H1 (cell line): ENCODE measurements at regions not wholly inside any gene's neighbourhood (a gene's known extent, or its start where the extent isn't known, plus 50 kb on each side); places are given as distances from the start of the nearest gene placed in this dataset.

Experiments used
- CTCF ChIA-PET: fragments of 300-600 bp; sonication (Branson Sonifier 250); formaldehyde crosslinking; loops from one replicate; lab custom pipeline; 2021; ENCODE audit not compliant: partially characterized antibody; lab: Charles Lee
- POLR2A ChIA-PET: fragments of 300-600 bp; sonication (Branson Sonifier 250); formaldehyde crosslinking; loops from one replicate; lab custom pipeline; 2021; ENCODE audit warnings: inconsistent platforms; ENCODE audit not compliant: partially characterized antibody; lab: Charles Lee
- DNase-seq, 2 experiments: peaks; one replicate each; pipeline versions ENCODE4 v3.0.0 to v3.0.0-alpha.2; 2010 to 2022; ENCODE audit warnings: low spot score in 2 of 2, low read depth in 1 of 2, mixed read lengths in 1 of 2
- FAIRE-seq: peaks from 2 replicates; lab custom pipeline; 2011; peaks lifted over from hg19 to GRCh38; lab: Jason Lieb, UNC
- H2AFZ ChIP-seq: 2 replicates; pipeline ENCODE4 v1.8.1; 2012; ENCODE audit warnings: low read length, inconsistent platforms
- H2AK5ac ChIP-seq: 2 replicates; pipeline ENCODE4 v1.6.1; 2013; ENCODE audit warnings: low read depth, low read length
- H2BK120ac ChIP-seq: replicated peaks from 2 replicates; pipeline ENCODE3; 2013; ENCODE audit warnings: low read depth, low read length, inconsistent platforms
- H2BK12ac ChIP-seq: 2 replicates; pipeline ENCODE4 v1.6.1; 2013; ENCODE audit warnings: low read depth, low read length
- H2BK15ac ChIP-seq: 2 replicates; pipeline ENCODE4 v1.6.1; 2013; ENCODE audit warnings: low read length
- H2BK20ac ChIP-seq: 2 replicates; pipeline ENCODE4 v1.6.1; 2013; ENCODE audit warnings: low read length
- H2BK5ac ChIP-seq: 2 replicates; pipeline ENCODE4 v1.6.1; 2013; ENCODE audit warnings: low read depth, low read length
- H3K14ac ChIP-seq: 2 replicates; pipeline ENCODE4 v1.6.1; 2013; ENCODE audit warnings: inconsistent platforms; ENCODE audit not compliant: insufficient read length
- H3K18ac ChIP-seq: 2 replicates; pipeline ENCODE4 v1.6.1; 2013; ENCODE audit warnings: low read length; ENCODE audit errors: extremely low read depth
- H3K23ac ChIP-seq: 2 replicates; pipeline ENCODE4 v1.6.1; 2013; ENCODE audit warnings: inconsistent platforms; ENCODE audit not compliant: insufficient read length
- H3K23me2 ChIP-seq: 2 replicates; pipeline ENCODE4 v1.6.1; 2013; ENCODE audit warnings: low read depth, low read length
- H3K27ac ChIP-seq: 2 replicates; pipeline ENCODE4 v1.6.1; 2011; ENCODE audit warnings: low read depth, low read length, inconsistent platforms
- H3K27me3 ChIP-seq, 4 experiments: replicated peaks in 1 of 4; 1 replicate in 1 of 4; 2 replicates in 3 of 4; pipeline versions ENCODE4 v1.6.1 to v1.8.1; 2011 to 2013; ENCODE audit warnings: low read length in 3 of 4, mild to moderate bottlenecking in 3 of 4, inconsistent platforms in 2 of 4, mixed read lengths in 2 of 4, moderate library complexity in 1 of 4; ENCODE audit not compliant: control insufficient read depth in 3 of 4, insufficient read depth in 3 of 4; ENCODE audit errors: extremely low read depth in 1 of 4
- H3K36me3 ChIP-seq, 4 experiments: 2 replicates each; pipeline versions ENCODE4 v1.6.1 to v1.8.1; 2011 to 2013; ENCODE audit warnings: mild to moderate bottlenecking in 4 of 4, low read length in 3 of 4, moderate library complexity in 2 of 4, control low read depth in 1 of 4, inconsistent platforms in 1 of 4; ENCODE audit not compliant: insufficient read depth in 4 of 4, control insufficient read depth in 2 of 4
- H3K4ac ChIP-seq: replicated peaks from 2 replicates; pipeline ENCODE3; 2013; ENCODE audit warnings: low read length, low read depth, mixed read lengths, inconsistent platforms; ENCODE audit not compliant: insufficient read length
- H3K4me1 ChIP-seq, 4 experiments: replicated peaks in 1 of 4; 1 replicate in 1 of 4; 2 replicates in 3 of 4; pipeline versions ENCODE4 v1.6.1 to v1.8.1; 2011 to 2013; ENCODE audit warnings: low read length in 3 of 4, inconsistent platforms in 2 of 4, mixed read lengths in 1 of 4; ENCODE audit not compliant: insufficient read depth in 4 of 4, control insufficient read depth in 3 of 4
- H3K4me2 ChIP-seq, 2 experiments: 2 replicates each; pipeline versions ENCODE4 v1.6.1 to v1.8.1; 2011 to 2013; ENCODE audit warnings: low read depth in 2 of 2, low read length in 2 of 2, control low read depth in 1 of 2, inconsistent platforms in 1 of 2, mild to moderate bottlenecking in 1 of 2; ENCODE audit not compliant: insufficient read depth in 1 of 2
- H3K4me3 ChIP-seq, 4 experiments: fragments of 200-600, 300-600 bp in 1 of 4; sonication (generic), shearing (Covaris generic), sonication (Bioruptor Twin) in 1 of 4; 2 replicates each; pipeline versions ENCODE4 v1.5.1 to v1.8.1; 2011 to 2016; ENCODE audit warnings: low read length in 4 of 4, low read depth in 3 of 4, control low read depth in 2 of 4, inconsistent platforms in 2 of 4, mild to moderate bottlenecking in 2 of 4, mixed read lengths in 1 of 4, moderate library complexity in 1 of 4; ENCODE audit not compliant: insufficient read depth in 2 of 4; ENCODE audit errors: extremely low read depth in 1 of 4
- H3K56ac ChIP-seq: replicated peaks from 2 replicates; pipeline ENCODE3; 2013; ENCODE audit warnings: low read depth, mild to moderate bottlenecking, mixed read lengths, low read length, inconsistent platforms; ENCODE audit not compliant: insufficient read length
- H3K79me1 ChIP-seq: 2 replicates; pipeline ENCODE4 v1.6.1; 2013; ENCODE audit warnings: low read depth, low read length, control low read depth
- H3K79me2 ChIP-seq, 2 experiments: 2 replicates each; pipeline versions ENCODE4 v1.6.1 to v1.8.1; 2012 to 2013; ENCODE audit warnings: low read length in 2 of 2, mild to moderate bottlenecking in 2 of 2, inconsistent platforms in 1 of 2; ENCODE audit not compliant: insufficient read depth in 2 of 2, control insufficient read depth in 1 of 2
- H3K9ac ChIP-seq, 4 experiments: replicated peaks in 1 of 4; 1 replicate in 1 of 4; 2 replicates in 3 of 4; pipeline versions ENCODE4 v1.6.1 to v1.8.1; 2011 to 2013; ENCODE audit warnings: low read depth in 3 of 4, low read length in 3 of 4, control low read depth in 2 of 4, mild to moderate bottlenecking in 2 of 4, moderate library complexity in 2 of 4, inconsistent platforms in 1 of 4; ENCODE audit errors: extremely low read depth in 1 of 4
- H3K9me3 ChIP-seq, 2 experiments: 2 replicates each; pipeline versions ENCODE4 v1.6.1 to v1.8.1; 2012 to 2013; ENCODE audit warnings: mild to moderate bottlenecking in 2 of 2, moderate library complexity in 2 of 2, control low read depth in 1 of 2, inconsistent platforms in 1 of 2, low read depth in 1 of 2, low read length in 1 of 2, mixed read lengths in 1 of 2; ENCODE audit not compliant: insufficient read depth in 2 of 2
- H4K20me1 ChIP-seq, 2 experiments: replicated peaks in 1 of 2; 2 replicates each; pipeline versions ENCODE3 to v1.8.1; 2011 to 2013; ENCODE audit warnings: inconsistent platforms in 2 of 2, low read length in 2 of 2, mild to moderate bottlenecking in 1 of 2; ENCODE audit not compliant: insufficient read depth in 2 of 2, control insufficient read depth in 1 of 2
- H4K5ac ChIP-seq: 2 replicates; pipeline ENCODE4 v1.6.1; 2013; ENCODE audit warnings: low read length, low read depth, mixed read lengths, inconsistent platforms; ENCODE audit not compliant: insufficient read length
- H4K8ac ChIP-seq: 2 replicates; pipeline ENCODE4 v1.8.0; 2013; ENCODE audit warnings: mild to moderate bottlenecking, moderate library complexity, low read length, inconsistent platforms; ENCODE audit not compliant: insufficient read depth; ENCODE audit errors: extremely low read depth
- H4K91ac ChIP-seq: replicated peaks from 2 replicates; pipeline ENCODE3; 2013; ENCODE audit warnings: low read length, mixed read lengths, inconsistent platforms; ENCODE audit not compliant: insufficient read length
- CHD2 ChIP-seq: IDR thresholded peaks from 2 replicates; pipeline ENCODE4 v1.6.1; 2012; ENCODE audit warnings: low read length, improper control_type of control experiment
- EGR1 ChIP-seq: IDR thresholded peaks from 2 replicates; pipeline ENCODE4 v1.6.1; 2011; ENCODE audit warnings: low read depth, low read length, borderline replicate concordance
- POLR2AphosphoS5 ChIP-seq: IDR thresholded peaks from 2 replicates; pipeline ENCODE4 v1.6.1; 2011; ENCODE audit warnings: low read depth, low read length
- SAP30 ChIP-seq: fragments of 300-600 bp; sonication (generic); IDR thresholded peaks from 2 replicates; pipeline ENCODE4 v1.7.1; 2012; ENCODE audit warnings: low read length, moderate library complexity, mild to moderate bottlenecking, inconsistent platforms; ENCODE audit not compliant: insufficient read depth, insufficient replicate concordance
- SIRT6 ChIP-seq: IDR thresholded peaks from one replicate; pipeline ENCODE4 v1.7.1; 2012; ENCODE audit warnings: low read length, inconsistent platforms
- SP1 ChIP-seq: IDR thresholded peaks from 2 replicates; pipeline ENCODE4 v1.6.1; 2011; ENCODE audit warnings: low read depth, low read length
- TEAD4 ChIP-seq: IDR thresholded peaks from 2 replicates; pipeline ENCODE4 v1.6.1; 2012; ENCODE audit warnings: low read depth, low read length, inconsistent platforms, mixed read lengths
- WGBS, 2 experiments: shearing (Covaris generic) in 1 of 2; methylation state at CpG; one replicate each; pipeline versions ENCODE4 v1.1.6 to v1.1.7; 2013 to 2015; ENCODE audit warnings: low lambda C conversion rate in 2 of 2, mixed read lengths in 2 of 2, inconsistent platforms in 1 of 2, low coverage in 1 of 2, missing lambda C conversion rate in 1 of 2; ENCODE audit not compliant: insufficient replicate concordance in 2 of 2, insufficient coverage in 1 of 2, insufficient read length in 1 of 2; ENCODE audit errors: extremely low coverage in 1 of 2, missing lambda C conversion rate in 1 of 2; 5-methylcytosine and 5-hydroxymethylcytosine counted together
- TF ChIP-seq, protein P1 (sequence below): IDR thresholded peaks from 2 replicates; pipeline ENCODE4 v1.6.1; 2011; ENCODE audit warnings: low read depth, mild to moderate bottlenecking, low read length; ENCODE audit not compliant: insufficient read depth
- TF ChIP-seq, protein P2 (sequence below): IDR thresholded peaks from 2 replicates; pipeline ENCODE4 v1.6.1; 2011; ENCODE audit warnings: low read length, improper control_type of control experiment

DNA sequence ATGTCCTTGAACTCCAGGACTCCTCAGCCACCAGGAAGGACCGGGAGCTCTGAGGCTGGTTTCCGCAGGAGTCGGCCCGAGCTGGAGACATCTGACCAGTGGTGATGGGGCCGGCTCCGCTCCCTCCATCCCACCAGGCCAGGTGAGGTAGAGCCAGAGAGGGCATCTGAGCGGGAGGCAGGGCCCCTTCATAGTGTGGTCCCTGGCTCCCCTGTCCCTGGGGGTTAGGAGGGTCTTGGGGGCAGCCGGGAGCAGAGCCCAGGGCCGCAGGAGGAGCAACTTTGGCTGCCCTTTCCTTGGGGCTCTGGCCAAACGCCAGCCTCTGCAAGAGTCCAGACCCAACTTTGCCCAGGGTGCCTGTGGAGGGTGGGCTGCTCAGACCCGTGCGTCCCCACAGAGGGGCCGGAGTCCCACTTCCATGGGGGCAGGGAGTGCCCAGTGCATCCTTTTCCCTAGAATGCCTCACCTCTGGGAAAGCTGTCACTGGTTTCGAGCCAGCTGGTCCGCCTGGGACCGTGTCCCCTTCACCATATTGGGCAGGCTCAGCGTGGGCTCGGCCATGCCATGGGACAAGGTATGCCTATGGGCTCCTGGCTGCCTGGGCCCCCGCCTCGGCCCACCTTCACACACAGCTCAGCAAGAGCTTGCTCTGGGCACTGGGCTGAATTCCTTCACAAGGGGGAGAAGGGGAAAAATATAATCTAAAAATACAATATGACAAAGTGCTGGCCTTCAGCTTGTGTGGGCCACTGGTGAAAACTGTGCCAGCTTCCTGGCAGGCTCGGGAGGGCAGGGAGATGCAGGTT lies 148.6 kb downstream of the TWIST2 start:
- no peaks in the 10 kb centered on the region for H3K4me1 ChIP-seq
- H3K79me1 ChIP-seq = no peaks in the 10 kb centered on the region
- H4K91ac ChIP-seq = no peak overlapping the region
- H3K4me3 ChIP-seq = no peak overlapping the region
- peaks cover 4 to 14% of the 10 kb centered on the region in 2 experiments; a peak in 3 of 4 replicates for H3K9me3 ChIP-seq
- no peak overlapping the region for H3K4me2 ChIP-seq
- no peak overlapping the region for H2BK120ac ChIP-seq
- ChIA-PET CTCF (no interaction called here), POLR2A (no interaction called here)
- FAIRE-seq (no peak), DNase-seq (no peak)
- no peak for TF ChIP-seq SIRT6
- no peak for TF ChIP-seq EGR1
- no peak for TF ChIP-seq TEAD4
- TF ChIP-seq POLR2AphosphoS5 = no peak
- TF ChIP-seq SP1 = no peak
- no peak for TF ChIP-seq SAP30
- TF ChIP-seq, protein P1, sequence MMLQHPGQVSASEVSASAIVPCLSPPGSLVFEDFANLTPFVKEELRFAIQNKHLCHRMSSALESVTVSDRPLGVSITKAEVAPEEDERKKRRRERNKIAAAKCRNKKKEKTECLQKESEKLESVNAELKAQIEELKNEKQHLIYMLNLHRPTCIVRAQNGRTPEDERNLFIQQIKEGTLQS = no peak
- TF ChIP-seq, protein P2, sequence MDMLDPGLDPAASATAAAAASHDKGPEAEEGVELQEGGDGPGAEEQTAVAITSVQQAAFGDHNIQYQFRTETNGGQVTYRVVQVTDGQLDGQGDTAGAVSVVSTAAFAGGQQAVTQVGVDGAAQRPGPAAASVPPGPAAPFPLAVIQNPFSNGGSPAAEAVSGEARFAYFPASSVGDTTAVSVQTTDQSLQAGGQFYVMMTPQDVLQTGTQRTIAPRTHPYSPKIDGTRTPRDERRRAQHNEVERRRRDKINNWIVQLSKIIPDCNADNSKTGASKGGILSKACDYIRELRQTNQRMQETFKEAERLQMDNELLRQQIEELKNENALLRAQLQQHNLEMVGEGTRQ = no peak
- TF ChIP-seq CHD2 = no peak
- H4K5ac ChIP-seq = no peak overlapping the region
- H3K18ac ChIP-seq = no peak overlapping the region
- H4K20me1 ChIP-seq = no peaks in the 10 kb centered on the region
- H3K27me3 ChIP-seq = no peaks in the 10 kb centered on the region; a peak in 1 of 7 replicates
- 88% methylated on average over 19 of the region's 21 CpGs; no CpG with 5 or more reads in 1 of the 2 experiments for WGBS, 2 experiments
- peak overlapping the region; percentile 25; the same call in 1 of the 2 replicates for H4K8ac ChIP-seq
- H3K79me2 ChIP-seq = no peaks in the 10 kb centered on the region
- no peak overlapping the region for H3K14ac ChIP-seq
- no peak overlapping the region for H3K56ac ChIP-seq
- no peak overlapping the region for H3K4ac ChIP-seq
- no peaks in the 10 kb centered on the region for H3K36me3 ChIP-seq
- H2BK5ac ChIP-seq = no peak overlapping the region
- no peak overlapping the region for H2BK12ac ChIP-seq
- H3K27ac ChIP-seq = no peak overlapping the region
- no peak overlapping the region for H2AK5ac ChIP-seq
- no peak overlapping the region for H2AFZ ChIP-seq
- no peak overlapping the region for H3K9ac ChIP-seq
- no peak overlapping the region for H2BK15ac ChIP-seq
- H3K23me2 ChIP-seq = no peaks in the 10 kb centered on the region
- H3K23ac ChIP-seq = no peak overlapping the region
- no peak overlapping the region for H2BK20ac ChIP-seq
